RWPE2 (cell line): ENCODE measurements at regions not wholly inside any gene's neighbourhood (a gene's known extent, or its start where the extent isn't known, plus 50 kb on each side); places are given as distances from the start of the nearest gene placed in this dataset.

Experiments used
- ATAC-seq: fragments of 200-7000 bp; cut with Tn5 transposase; 3 replicates; pipeline ENCODE4 v1.9.1; 2021; ENCODE audit warnings: low read depth
- DNase-seq: peaks from one replicate; pipeline ENCODE4 v3.0.0-alpha.2; 2020; ENCODE audit warnings: low spot score
- H3K27ac ChIP-seq: fragments of 450-650 bp; 2 replicates; pipeline ENCODE4 v1.5.1; 2017; ENCODE audit warnings: mild to moderate bottlenecking; ENCODE audit not compliant: poor library complexity, severe bottlenecking
- H3K27me3 ChIP-seq: fragments of 250-450 bp; sonication (Bioruptor Pico); 2 replicates; pipeline ENCODE4 v1.5.1; 2021; ENCODE audit warnings: mild to moderate bottlenecking, moderate library complexity; ENCODE audit not compliant: insufficient read depth, poor library complexity, severe bottlenecking
- H3K36me3 ChIP-seq: fragments of 250-450 bp; sonication (Bioruptor Pico); 2 replicates; pipeline ENCODE4 v1.5.1; 2020; ENCODE audit warnings: low read depth, mild to moderate bottlenecking, moderate library complexity
- H3K4me1 ChIP-seq: fragments of 250-450 bp; sonication (Bioruptor Pico); 2 replicates; pipeline ENCODE4 v1.5.1; 2021; ENCODE audit warnings: mild to moderate bottlenecking, moderate library complexity; ENCODE audit not compliant: insufficient read depth, poor library complexity, severe bottlenecking
- H3K4me3 ChIP-seq: fragments of 250-450 bp; sonication (Bioruptor Pico); 2 replicates; pipeline ENCODE4 v1.5.1; 2021; ENCODE audit warnings: mild to moderate bottlenecking, moderate library complexity; ENCODE audit not compliant: severe bottlenecking
- H3K9me3 ChIP-seq: fragments of 250-450 bp; sonication (Bioruptor Pico); 2 replicates; pipeline ENCODE4 v1.5.1; 2021; ENCODE audit warnings: mild to moderate bottlenecking, moderate library complexity; ENCODE audit not compliant: severe bottlenecking
- CTCF ChIP-seq: fragments of 450-650 bp; IDR thresholded peaks from one replicate; pipeline ENCODE4 v1.5.1; 2017; ENCODE audit warnings: mild to moderate bottlenecking, moderate library complexity; ENCODE audit not compliant: poor library complexity, severe bottlenecking

DNA sequence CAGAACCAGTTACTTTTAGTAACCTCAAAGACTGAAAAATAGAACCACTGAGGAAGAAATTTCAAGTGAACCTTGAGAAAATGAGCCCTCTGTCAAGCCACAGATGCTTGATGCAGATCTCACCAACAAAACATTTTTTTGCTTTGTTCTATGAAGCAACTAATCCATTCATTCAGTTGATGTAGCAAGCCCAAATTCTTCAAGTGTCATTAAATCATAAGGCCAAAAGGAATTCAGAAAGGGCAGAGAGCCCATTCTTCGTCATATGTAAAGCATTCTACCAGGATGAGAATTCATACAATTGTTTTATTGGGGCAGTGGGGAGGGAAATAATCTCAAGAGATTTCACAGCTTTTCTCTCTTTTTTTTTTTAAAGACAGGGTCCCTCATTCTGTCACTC is 218.0 kb upstream of the RGS6 start:
- Histone ChIP-seq H3K4me1 (peaks cover 4% of the 10 kb centered on the region), H3K4me3 (no peak overlapping the region), H3K27me3 (no peaks in the 10 kb centered on the region), H3K27ac (no peak overlapping the region), H3K9me3 (no peaks in the 10 kb centered on the region), H3K36me3 (peaks cover 32% of the 10 kb centered on the region)
- no peak for ATAC-seq
- no peak for DNase-seq
- TF ChIP-seq CTCF: no peak

GRCh38 chr14:71716041-71716772 is 216.0 kb upstream of the RGS6 start:
- ATAC-seq (no peak), DNase-seq (no peak)
- Histone ChIP-seq H3K27me3 (no peaks in the 10 kb centered on the region), H3K4me3 (no peak overlapping the region), H3K4me1 (peaks cover 4% of the 10 kb centered on the region), H3K36me3 (peaks cover 19% of the 10 kb centered on the region; the same call in 1 of the 2 replicates), H3K27ac (no peak overlapping the region), H3K9me3 (no peaks in the 10 kb centered on the region)
- no peak for TF ChIP-seq CTCF

DNA sequence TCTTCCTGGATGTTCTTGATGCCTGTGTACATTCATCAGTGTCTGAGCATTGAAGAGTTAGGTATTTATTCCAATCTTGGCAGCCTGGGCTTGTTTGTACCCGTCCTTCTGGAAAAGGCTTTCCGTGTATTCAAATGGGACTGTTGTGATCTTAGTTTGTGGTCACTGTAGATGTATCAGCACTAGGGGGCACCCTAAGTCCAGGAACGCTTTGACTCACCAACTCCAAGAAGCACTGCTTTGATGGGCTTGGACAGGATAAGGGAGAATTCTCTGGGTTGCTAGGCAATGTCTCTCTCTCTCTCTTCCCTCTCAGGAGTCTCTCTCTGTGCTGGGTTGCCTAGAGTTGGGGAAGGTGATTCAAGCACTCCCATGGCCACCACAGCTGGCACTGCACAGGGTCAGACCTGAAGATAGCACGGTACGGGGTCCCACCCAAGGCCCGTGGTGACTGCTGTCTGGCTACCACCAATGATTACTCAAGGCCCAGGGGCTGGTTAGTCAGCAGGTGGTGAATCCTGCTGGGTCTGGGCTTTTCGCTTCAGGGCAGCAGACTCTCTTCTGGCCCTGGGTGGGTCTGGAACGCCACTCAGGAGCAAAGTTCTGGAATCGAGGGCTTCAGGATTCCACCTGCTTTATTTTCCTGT is 211.1 kb upstream of the RGS6 start:
- Histone ChIP-seq H3K4me1 (peaks cover 8% of the 10 kb centered on the region), H3K4me3 (no peak overlapping the region), H3K27me3 (no peaks in the 10 kb centered on the region), H3K9me3 (no peaks in the 10 kb centered on the region), H3K36me3 (peaks cover 37% of the 10 kb centered on the region), H3K27ac (no peak overlapping the region)
- peak; percentile 70 for TF ChIP-seq CTCF
- DNase-seq (no peak), ATAC-seq (peak; percentile 72)

GRCh38 chr14:71721791-71722190 is 210.4 kb upstream of the RGS6 start:
- H3K27ac ChIP-seq: no peak overlapping the region
- TF ChIP-seq CTCF: no peak
- DNase-seq: no peak
- no peaks in the 10 kb centered on the region for H3K27me3 ChIP-seq
- no peak for ATAC-seq
- peaks cover 43% of the 10 kb centered on the region for H3K36me3 ChIP-seq
- no peak overlapping the region for H3K4me3 ChIP-seq
- no peaks in the 10 kb centered on the region for H3K9me3 ChIP-seq
- H3K4me1 ChIP-seq: peaks cover 14% of the 10 kb centered on the region

- H3K4me3 ChIP-seq: no peak overlapping the region
- H3K27me3 ChIP-seq: no peaks in the 10 kb centered on the region
- ATAC-seq (no peak), DNase-seq (no peak)
- peaks cover 16% of the 10 kb centered on the region for H3K4me1 ChIP-seq
- H3K36me3 ChIP-seq: peaks cover 42% of the 10 kb centered on the region
- TF ChIP-seq CTCF: no peak
- H3K9me3 ChIP-seq: no peaks in the 10 kb centered on the region
- H3K27ac ChIP-seq: no peak overlapping the region
Observed at GRCh38 chr14:71722885-71723284, 209.3 kb upstream of the RGS6 start.
